Caki2 (cell line): ENCODE measurements at regions not wholly inside any gene's neighbourhood (a gene's known extent, or its start where the extent isn't known, plus 50 kb on each side); places are given as distances from the start of the nearest gene placed in this dataset.
"Not testable (repeated sequence)": the region's sequence is repeated elsewhere in the genome, so short reads cannot be mapped to it uniquely, and the experiment has no call there.

Experiments used
- DNase-seq: peaks from one replicate; pipeline ENCODE4 v3.0.0-alpha.2; 2015; ENCODE audit warnings: low read depth
- in situ Hi-C: cut with HindIII; loops from 2 replicates; pipeline ENCODE4 v1.10.0; 2016; ENCODE audit warnings: low sequenced_read_pairs, low pct_unique_long_range_greater_than_20kb, mixed read lengths

DNA sequence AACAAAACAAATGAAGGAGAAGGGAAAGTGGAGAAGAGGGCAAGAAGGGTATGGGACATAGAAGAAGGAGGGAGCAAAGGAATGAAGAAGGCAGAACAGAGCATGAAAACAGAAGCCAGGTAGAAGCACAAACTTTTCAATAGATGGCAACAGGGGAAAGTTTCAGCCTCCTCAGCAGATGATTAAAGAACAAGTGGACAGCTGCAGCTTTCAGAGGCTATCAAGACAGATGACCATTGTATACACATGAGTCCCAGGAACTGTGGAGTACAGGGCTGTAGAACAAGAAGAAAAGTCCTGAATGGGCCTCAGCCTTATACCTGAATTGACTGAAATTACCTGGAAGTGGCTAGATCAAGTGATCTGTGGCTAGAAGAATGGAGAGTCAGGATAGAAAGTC is 62.0 kb upstream of the FIBIN start:
- in situ Hi-C loops, result no loop called here
- no peak for DNase-seq

DNA sequence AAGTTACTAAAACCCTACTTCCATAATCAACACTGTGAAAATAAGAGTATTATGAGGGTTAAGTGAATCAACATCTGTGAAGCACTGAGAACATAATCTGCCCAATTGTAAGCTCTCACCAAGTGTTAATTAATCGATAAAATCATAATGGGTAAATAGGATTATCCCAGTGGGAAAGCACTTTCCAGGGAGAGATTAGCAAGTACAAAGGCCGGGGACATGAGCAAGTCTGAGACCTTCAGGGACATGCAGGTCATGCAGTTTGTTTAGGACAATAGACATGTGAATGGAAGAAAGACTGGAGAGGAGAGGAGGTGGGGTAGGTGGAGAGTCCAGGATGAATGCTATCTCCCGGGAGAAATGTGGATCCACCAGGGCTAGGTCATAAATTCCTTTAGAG is 57.8 kb upstream of the FIBIN start:
- in situ Hi-C loops, result no loop called here

DNA sequence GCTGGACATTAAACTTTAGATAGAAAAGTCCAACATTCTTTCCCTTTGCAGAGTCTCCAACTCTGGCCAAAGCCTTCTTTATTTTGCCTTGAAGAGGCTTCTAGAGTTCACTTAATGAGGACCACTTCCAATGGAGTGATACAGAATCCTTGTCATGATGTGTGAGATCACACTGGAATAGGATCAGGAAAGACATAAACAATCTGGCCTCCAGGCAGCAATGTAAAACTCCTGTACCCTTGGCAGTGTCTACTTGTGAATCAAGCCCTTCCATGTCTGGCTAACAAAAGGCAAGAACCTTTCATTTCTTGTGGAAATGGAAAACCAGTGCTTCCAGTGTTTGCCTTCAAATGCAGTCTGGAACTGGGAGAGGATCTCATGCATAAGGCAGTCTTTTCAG is 56.5 kb upstream of the FIBIN start:
- in situ Hi-C loops, result no loop called here

More for the DNA sequence above, 57.8 kb upstream of the FIBIN start:
- DNase-seq, result no peak

DNA sequence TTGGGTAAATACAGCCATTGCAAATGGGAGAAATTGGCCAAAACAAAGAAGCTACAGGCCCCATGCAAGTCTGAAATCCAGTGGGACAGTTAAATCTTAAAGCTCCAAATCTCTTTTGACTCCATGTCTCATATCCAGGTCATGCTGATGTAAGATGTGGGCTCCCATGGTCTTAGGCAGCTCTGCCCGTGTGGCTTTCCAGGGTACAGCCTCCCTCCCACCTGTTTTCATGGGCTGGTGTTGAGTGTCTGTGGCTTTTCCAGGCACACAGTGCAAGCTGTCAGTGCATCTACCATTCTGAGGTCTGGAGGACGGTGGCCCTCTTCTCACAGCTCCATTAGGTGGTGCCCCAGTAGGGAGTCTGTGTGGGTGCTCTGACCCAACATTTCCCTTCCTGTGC is 53.4 kb upstream of the FIBIN start:
- in situ Hi-C loops, DNase-seq: not testable (repeated sequence)

More for the DNA sequence above, 56.5 kb upstream of the FIBIN start:
- DNase-seq, result no peak

DNA sequence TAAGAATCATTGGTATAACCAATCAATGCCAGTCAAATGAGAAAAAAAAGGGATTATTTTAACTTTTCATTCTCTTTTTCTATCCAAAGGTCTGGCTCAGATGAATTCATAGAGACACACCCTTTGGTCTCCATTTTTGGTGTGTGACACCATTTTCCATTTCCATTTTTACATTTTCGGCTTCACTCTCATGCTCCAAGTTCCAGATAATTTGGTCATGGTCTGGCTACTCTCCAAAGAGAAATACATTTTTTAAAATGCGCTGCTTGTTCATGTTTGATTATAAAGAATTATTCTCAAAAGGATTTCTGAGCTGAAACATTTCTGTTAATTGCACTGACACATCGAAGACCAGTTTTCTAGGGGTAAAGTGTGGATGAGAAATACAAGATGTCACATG is 51.6 kb upstream of the FIBIN start:
- no peak for DNase-seq
- in situ Hi-C loops, result no loop called here

DNA sequence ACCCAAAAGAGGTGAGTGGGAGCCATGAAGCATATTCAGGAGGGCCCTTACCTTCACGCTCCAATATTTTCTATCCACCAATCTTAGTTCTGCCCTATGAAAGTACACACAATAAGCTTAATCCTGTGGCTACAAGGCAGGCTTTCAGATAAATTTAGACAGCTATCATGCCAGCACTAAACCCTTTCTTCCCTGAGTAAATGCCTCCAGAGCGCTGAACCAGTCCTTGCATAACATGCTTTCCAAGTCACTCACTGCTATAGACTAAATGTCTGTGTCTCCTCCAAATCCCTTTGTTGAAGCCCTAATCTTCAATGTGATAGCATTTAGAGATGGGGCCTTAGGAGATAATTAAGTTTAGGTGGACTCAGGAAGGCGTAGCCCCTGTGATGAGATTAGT is 50.3 kb upstream of the FIBIN start:
- in situ Hi-C loops, result no loop called here
- no peak for DNase-seq
